ENCODE measurements at regions not wholly inside any gene's neighbourhood (a gene's known extent, or its start where the extent isn't known, plus 50 kb on each side); places are given as distances from the start of the nearest gene placed in this dataset.

- no peak for TF ChIP-seq CTCF (optimal IDR thresholded peaks at IDR 0.05 in 1 of 3, IDR thresholded peaks at IDR 0.05 in 1 of 3, conservative IDR thresholded peaks at IDR 0.05 in 1 of 3; ENCODE audit: extremely low read depth in 1 of 3, insufficient read depth in 2 of 3, low read length in 3 of 3)
- TF ChIP-seq EZH2 (IDR thresholded peaks at IDR 0.05; ENCODE audit: low read length), result no peak
Observed at GRCh38 chr16:5398203-5398602, 300.6 kb upstream of the EEF2KMT start.

Data from keratinocyte (primary cell).